HL-60 (cell line): ENCODE measurements at regions not wholly inside any gene's neighbourhood (a gene's known extent, or its start where the extent isn't known, plus 50 kb on each side); places are given as distances from the start of the nearest gene placed in this dataset.

Source experiments
- TF ChIP-seq, protein P1 (sequence below): IDR thresholded peaks from one replicate; pipeline ENCODE4 v1.5.1; 2011; ENCODE audit warnings: low read length, control low read depth, inconsistent platforms; ENCODE audit not compliant: insufficient read depth
- TF ChIP-seq, protein P2 (sequence below): IDR thresholded peaks from 2 replicates; pipeline ENCODE4 v1.6.1; 2012; ENCODE audit warnings: low read depth; ENCODE audit not compliant: insufficient replicate concordance

- TF ChIP-seq, protein P1, sequence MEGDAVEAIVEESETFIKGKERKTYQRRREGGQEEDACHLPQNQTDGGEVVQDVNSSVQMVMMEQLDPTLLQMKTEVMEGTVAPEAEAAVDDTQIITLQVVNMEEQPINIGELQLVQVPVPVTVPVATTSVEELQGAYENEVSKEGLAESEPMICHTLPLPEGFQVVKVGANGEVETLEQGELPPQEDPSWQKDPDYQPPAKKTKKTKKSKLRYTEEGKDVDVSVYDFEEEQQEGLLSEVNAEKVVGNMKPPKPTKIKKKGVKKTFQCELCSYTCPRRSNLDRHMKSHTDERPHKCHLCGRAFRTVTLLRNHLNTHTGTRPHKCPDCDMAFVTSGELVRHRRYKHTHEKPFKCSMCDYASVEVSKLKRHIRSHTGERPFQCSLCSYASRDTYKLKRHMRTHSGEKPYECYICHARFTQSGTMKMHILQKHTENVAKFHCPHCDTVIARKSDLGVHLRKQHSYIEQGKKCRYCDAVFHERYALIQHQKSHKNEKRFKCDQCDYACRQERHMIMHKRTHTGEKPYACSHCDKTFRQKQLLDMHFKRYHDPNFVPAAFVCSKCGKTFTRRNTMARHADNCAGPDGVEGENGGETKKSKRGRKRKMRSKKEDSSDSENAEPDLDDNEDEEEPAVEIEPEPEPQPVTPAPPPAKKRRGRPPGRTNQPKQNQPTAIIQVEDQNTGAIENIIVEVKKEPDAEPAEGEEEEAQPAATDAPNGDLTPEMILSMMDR, result no peak
- TF ChIP-seq, protein P2, sequence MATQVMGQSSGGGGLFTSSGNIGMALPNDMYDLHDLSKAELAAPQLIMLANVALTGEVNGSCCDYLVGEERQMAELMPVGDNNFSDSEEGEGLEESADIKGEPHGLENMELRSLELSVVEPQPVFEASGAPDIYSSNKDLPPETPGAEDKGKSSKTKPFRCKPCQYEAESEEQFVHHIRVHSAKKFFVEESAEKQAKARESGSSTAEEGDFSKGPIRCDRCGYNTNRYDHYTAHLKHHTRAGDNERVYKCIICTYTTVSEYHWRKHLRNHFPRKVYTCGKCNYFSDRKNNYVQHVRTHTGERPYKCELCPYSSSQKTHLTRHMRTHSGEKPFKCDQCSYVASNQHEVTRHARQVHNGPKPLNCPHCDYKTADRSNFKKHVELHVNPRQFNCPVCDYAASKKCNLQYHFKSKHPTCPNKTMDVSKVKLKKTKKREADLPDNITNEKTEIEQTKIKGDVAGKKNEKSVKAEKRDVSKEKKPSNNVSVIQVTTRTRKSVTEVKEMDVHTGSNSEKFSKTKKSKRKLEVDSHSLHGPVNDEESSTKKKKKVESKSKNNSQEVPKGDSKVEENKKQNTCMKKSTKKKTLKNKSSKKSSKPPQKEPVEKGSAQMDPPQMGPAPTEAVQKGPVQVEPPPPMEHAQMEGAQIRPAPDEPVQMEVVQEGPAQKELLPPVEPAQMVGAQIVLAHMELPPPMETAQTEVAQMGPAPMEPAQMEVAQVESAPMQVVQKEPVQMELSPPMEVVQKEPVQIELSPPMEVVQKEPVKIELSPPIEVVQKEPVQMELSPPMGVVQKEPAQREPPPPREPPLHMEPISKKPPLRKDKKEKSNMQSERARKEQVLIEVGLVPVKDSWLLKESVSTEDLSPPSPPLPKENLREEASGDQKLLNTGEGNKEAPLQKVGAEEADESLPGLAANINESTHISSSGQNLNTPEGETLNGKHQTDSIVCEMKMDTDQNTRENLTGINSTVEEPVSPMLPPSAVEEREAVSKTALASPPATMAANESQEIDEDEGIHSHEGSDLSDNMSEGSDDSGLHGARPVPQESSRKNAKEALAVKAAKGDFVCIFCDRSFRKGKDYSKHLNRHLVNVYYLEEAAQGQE, result no peak
Observed at GRCh38 chr2:37499113-37499512, 154.7 kb downstream of the QPCT start.
